HG02884 (cell line): ENCODE measurements at regions not wholly inside any gene's neighbourhood (a gene's known extent, or its start where the extent isn't known, plus 50 kb on each side); places are given as distances from the start of the nearest gene placed in this dataset.
"Not testable (repeated sequence)": the region's sequence is repeated elsewhere in the genome, so short reads cannot be mapped to it uniquely, and the experiment has no call there.

Experiments
- ATAC-seq: cut with Tn5 transposase; IDR thresholded peaks from one replicate; pipeline ENCODE4 v1.9.1; 2021; ENCODE audit warnings: mild to moderate bottlenecking, moderate library complexity; ENCODE audit not compliant: unreplicated experiment

- ATAC-seq: no peak
These were observed 158.3 kb upstream of the CACNA1E start for GRCh38 chr1:181324797-181325616.

- not testable (repeated sequence) for ATAC-seq
These were observed 157.6 kb upstream of the CACNA1E start for GRCh38 chr1:181325765-181326164.

GRCh38 chr1:181326348-181326747 is 157.0 kb upstream of the CACNA1E start:
- ATAC-seq: no peak

GRCh38 chr1:181327796-181328195 is 155.5 kb upstream of the CACNA1E start:
- ATAC-seq: no peak

GRCh38 chr1:181334724-181335123 is 148.6 kb upstream of the CACNA1E start:
- ATAC-seq: no peak

GRCh38 chr1:181335631-181336030 is 147.7 kb upstream of the CACNA1E start:
- ATAC-seq: no peak

GRCh38 chr1:181341026-181341632 is 142.2 kb upstream of the CACNA1E start:
- ATAC-seq: no peak

GRCh38 chr1:181344091-181344490 is 139.2 kb upstream of the CACNA1E start:
- ATAC-seq: no peak

- ATAC-seq: no peak
These were observed 138.2 kb upstream of the CACNA1E start for GRCh38 chr1:181345146-181345545.

GRCh38 chr1:181347495-181348390 is 135.6 kb upstream of the CACNA1E start:
- ATAC-seq: no peak

- ATAC-seq: no peak
These were observed 133.8 kb upstream of the CACNA1E start for GRCh38 chr1:181349512-181349911.

- no peak for ATAC-seq
These were observed 133.2 kb upstream of the CACNA1E start for GRCh38 chr1:181350131-181350530.

GRCh38 chr1:181351740-181352139 is 131.6 kb upstream of the CACNA1E start:
- ATAC-seq: no peak

GRCh38 chr1:181352695-181353094 is 130.6 kb upstream of the CACNA1E start:
- no peak for ATAC-seq

GRCh38 chr1:181353526-181353925 is 129.8 kb upstream of the CACNA1E start:
- ATAC-seq: no peak

- ATAC-seq: no peak
These were observed 128.5 kb upstream of the CACNA1E start for GRCh38 chr1:181354865-181355264.

- ATAC-seq: no peak
These were observed 126.6 kb upstream of the CACNA1E start for GRCh38 chr1:181356505-181357340.

- ATAC-seq: no peak
These were observed 124.3 kb upstream of the CACNA1E start for GRCh38 chr1:181359012-181359411.

- ATAC-seq: no peak
These were observed 118.5 kb upstream of the CACNA1E start for GRCh38 chr1:181364801-181365200.

- no peak for ATAC-seq
These were observed 116.4 kb upstream of the CACNA1E start for GRCh38 chr1:181366910-181367309.

GRCh38 chr1:181369416-181369815 is 113.9 kb upstream of the CACNA1E start:
- ATAC-seq: no peak
